GM12873 (cell line): ENCODE measurements at regions not wholly inside any gene's neighbourhood (a gene's known extent, or its start where the extent isn't known, plus 50 kb on each side); places are given as distances from the start of the nearest gene placed in this dataset.

Experiments used
- TF ChIP-seq, protein P1 (sequence below): IDR thresholded peaks from 2 replicates; pipeline ENCODE4 v1.5.1; 2012; ENCODE audit warnings: low read depth, mild to moderate bottlenecking, moderate library complexity, low read length, control low read depth; ENCODE audit not compliant: insufficient read depth; ENCODE audit errors: missing control alignments

DNA sequence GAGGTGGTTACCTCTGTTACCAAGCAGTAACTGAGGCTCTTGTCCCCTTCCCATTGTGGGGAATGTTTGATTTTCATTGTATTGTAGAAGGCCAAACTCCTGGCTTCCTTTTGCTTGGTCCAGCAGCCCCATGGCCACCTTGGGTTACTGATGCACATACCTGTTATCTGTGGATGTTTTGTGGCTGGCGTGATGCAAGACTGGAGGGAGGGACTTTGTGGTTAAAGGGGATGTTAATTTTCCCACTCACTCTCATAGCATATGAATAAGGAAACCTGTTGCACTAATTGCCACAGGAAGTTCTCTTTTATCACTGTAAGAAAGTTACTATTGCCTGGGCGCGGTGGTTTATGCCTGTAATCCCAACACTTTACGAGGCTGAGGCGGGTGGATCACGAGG, 168.6 kb upstream of the HS3ST4 start:
- TF ChIP-seq, protein P1, sequence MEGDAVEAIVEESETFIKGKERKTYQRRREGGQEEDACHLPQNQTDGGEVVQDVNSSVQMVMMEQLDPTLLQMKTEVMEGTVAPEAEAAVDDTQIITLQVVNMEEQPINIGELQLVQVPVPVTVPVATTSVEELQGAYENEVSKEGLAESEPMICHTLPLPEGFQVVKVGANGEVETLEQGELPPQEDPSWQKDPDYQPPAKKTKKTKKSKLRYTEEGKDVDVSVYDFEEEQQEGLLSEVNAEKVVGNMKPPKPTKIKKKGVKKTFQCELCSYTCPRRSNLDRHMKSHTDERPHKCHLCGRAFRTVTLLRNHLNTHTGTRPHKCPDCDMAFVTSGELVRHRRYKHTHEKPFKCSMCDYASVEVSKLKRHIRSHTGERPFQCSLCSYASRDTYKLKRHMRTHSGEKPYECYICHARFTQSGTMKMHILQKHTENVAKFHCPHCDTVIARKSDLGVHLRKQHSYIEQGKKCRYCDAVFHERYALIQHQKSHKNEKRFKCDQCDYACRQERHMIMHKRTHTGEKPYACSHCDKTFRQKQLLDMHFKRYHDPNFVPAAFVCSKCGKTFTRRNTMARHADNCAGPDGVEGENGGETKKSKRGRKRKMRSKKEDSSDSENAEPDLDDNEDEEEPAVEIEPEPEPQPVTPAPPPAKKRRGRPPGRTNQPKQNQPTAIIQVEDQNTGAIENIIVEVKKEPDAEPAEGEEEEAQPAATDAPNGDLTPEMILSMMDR, result no peak

- TF ChIP-seq, protein P1, result no peak
Measured at GRCh38 chr16:25512041-25512440, 179.7 kb upstream of the HS3ST4 start.

DNA sequence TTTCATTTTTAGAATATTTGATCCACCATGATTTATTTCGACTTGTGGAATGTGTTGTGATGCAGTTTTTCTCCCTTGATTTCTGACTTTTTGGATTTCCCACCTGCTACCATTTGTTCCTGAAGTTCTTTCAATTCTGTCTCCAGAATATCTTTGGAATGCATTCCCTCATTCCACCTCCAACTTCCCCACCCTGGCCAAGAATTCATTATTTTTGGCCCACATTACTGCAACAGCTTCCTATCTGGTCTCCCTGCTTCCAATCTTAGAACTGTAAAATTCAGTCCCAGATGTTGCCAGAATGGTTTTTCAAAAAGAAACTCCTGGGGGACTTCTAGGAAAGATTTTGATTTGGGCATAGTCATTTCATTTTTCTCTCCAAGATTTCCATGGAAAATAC, 182.3 kb upstream of the HS3ST4 start:
- TF ChIP-seq, protein P1, result no peak

- TF ChIP-seq, protein P1, result no peak
Measured at GRCh38 chr16:25501530-25502255, 190.1 kb upstream of the HS3ST4 start.

GRCh38 chr16:25494292-25494691, 197.5 kb upstream of the HS3ST4 start:
- TF ChIP-seq, protein P1, result no peak

GRCh38 chr16:25493136-25493811, 198.5 kb upstream of the HS3ST4 start:
- TF ChIP-seq, protein P1, result no peak

GRCh38 chr16:25488435-25488834, 203.3 kb upstream of the HS3ST4 start:
- TF ChIP-seq, protein P1, result no peak
